Astrocyte of the hippocampus (primary cell): ENCODE measurements at regions not wholly inside any gene's neighbourhood (a gene's known extent, or its start where the extent isn't known, plus 50 kb on each side); places are given as distances from the start of the nearest gene placed in this dataset.

Source experiments
- DNase-seq: peaks from one replicate; pipeline ENCODE4 v3.0.0; 2011; ENCODE audit warnings: low read depth, low spot score

- peak; percentile 2 for DNase-seq
These were observed 396.6 kb downstream of the GABRB3 start for GRCh38 chr15:26376243-26376642.

- DNase-seq = no peak
These were observed 398.1 kb downstream of the GABRB3 start for GRCh38 chr15:26374806-26375205.

- no peak for DNase-seq
These were observed 400.2 kb downstream of the GABRB3 start for GRCh38 chr15:26372706-26373105.

GRCh38 chr15:26365077-26365476, 407.8 kb downstream of the GABRB3 start:
- DNase-seq = no peak

- no peak for DNase-seq
These were observed 413.0 kb downstream of the GABRB3 start for GRCh38 chr15:26359855-26360254.

GRCh38 chr15:26358708-26359107, 414.2 kb downstream of the GABRB3 start:
- DNase-seq = no peak

- no peak for DNase-seq
These were observed 415.2 kb downstream of the GABRB3 start for GRCh38 chr15:26357653-26358052.

- DNase-seq = no peak
These were observed 417.3 kb downstream of the GABRB3 start for GRCh38 chr15:26355472-26356074.

GRCh38 chr15:26352909-26353308, 420.0 kb downstream of the GABRB3 start:
- DNase-seq = no peak

GRCh38 chr15:26352406-26352805, 420.5 kb downstream of the GABRB3 start:
- DNase-seq = no peak

GRCh38 chr15:26325495-26325894, 447.4 kb downstream of the GABRB3 start:
- DNase-seq = no peak

- no peak for DNase-seq
These were observed 449.3 kb downstream of the GABRB3 start for GRCh38 chr15:26323566-26323965.

GRCh38 chr15:26318689-26319088, 454.2 kb downstream of the GABRB3 start:
- DNase-seq = no peak

GRCh38 chr15:26314577-26314976, 451.4 kb upstream of the ATP10A start:
- no peak for DNase-seq

- no peak for DNase-seq
These were observed 448.6 kb upstream of the ATP10A start for GRCh38 chr15:26311710-26312236.

- DNase-seq = peak; percentile 31
These were observed 435.6 kb upstream of the ATP10A start for GRCh38 chr15:26298659-26299170.

- no peak for DNase-seq
These were observed 435.0 kb upstream of the ATP10A start for GRCh38 chr15:26298010-26298658.

GRCh38 chr15:26295336-26296085, 432.4 kb upstream of the ATP10A start:
- no peak for DNase-seq

- DNase-seq = no peak
These were observed 431.0 kb upstream of the ATP10A start for GRCh38 chr15:26294059-26294689.

- no peak for DNase-seq
These were observed 424.3 kb upstream of the ATP10A start for GRCh38 chr15:26287381-26287780.

- no peak for DNase-seq
These were observed 417.2 kb upstream of the ATP10A start for GRCh38 chr15:26280281-26280680.

GRCh38 chr15:26261966-26262365, 398.8 kb upstream of the ATP10A start:
- DNase-seq = no peak
